ENCODE measurements at regions not wholly inside any gene's neighbourhood (a gene's known extent, or its start where the extent isn't known, plus 50 kb on each side); places are given as distances from the start of the nearest gene placed in this dataset.

DNA sequence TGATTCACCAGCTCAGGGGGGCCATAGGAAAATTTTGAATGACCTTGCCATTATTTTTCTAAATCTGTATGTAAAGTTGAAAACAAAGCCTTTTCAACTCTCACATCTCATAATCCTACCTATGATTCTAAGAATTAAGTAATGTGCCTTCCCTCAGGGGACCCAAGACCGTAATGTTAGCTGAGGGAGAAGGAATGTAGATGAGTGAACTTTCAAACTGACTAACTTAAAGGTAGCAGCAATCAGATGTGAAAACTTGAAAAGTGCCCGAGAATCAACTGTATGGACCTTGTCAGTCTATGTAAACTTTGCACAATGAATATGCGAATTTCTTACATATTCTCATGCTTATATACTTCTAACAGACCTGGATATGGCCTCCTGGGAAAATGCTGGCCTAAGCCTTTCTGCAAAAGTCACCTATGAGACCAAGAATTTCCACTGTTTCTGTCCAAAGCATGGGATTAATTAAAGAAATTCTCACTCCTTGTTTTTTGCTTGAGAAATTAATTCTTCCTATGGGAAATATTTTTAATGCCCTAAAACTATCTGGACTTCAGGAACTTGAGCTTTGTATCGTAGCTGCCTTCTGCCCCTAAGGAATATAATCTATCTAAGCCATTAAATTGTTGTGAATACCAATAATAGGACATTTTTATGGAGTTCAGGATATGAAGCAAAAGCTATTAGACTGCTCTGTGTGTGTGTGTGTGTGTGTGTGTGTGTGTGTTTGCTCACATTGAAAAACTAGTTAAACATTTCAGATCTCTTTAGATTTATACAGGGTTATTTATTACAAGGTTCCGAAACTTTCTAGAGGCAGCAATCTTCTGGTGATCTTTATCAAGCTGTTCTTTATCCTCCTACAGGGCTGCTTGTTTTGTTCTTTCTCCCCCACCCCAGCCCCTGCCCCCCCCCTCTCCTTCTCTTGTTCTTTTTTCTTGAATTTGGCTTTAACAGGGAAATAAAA is 169.1 kb upstream of the CLINT1 start:
- no peak overlapping the region for H2AFZ ChIP-seq (ENCODE audit: low read length)
- TF ChIP-seq EZH2 (IDR thresholded peaks at IDR 0.05; ENCODE audit: low read length, missing control alignments) = no peak
- TF ChIP-seq, protein P1, sequence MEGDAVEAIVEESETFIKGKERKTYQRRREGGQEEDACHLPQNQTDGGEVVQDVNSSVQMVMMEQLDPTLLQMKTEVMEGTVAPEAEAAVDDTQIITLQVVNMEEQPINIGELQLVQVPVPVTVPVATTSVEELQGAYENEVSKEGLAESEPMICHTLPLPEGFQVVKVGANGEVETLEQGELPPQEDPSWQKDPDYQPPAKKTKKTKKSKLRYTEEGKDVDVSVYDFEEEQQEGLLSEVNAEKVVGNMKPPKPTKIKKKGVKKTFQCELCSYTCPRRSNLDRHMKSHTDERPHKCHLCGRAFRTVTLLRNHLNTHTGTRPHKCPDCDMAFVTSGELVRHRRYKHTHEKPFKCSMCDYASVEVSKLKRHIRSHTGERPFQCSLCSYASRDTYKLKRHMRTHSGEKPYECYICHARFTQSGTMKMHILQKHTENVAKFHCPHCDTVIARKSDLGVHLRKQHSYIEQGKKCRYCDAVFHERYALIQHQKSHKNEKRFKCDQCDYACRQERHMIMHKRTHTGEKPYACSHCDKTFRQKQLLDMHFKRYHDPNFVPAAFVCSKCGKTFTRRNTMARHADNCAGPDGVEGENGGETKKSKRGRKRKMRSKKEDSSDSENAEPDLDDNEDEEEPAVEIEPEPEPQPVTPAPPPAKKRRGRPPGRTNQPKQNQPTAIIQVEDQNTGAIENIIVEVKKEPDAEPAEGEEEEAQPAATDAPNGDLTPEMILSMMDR (conservative IDR thresholded peaks at IDR 0.05 in 1 of 2, IDR thresholded peaks at IDR 0.05 in 1 of 2; ENCODE audit: low read depth in 1 of 2, low read length in 2 of 2) = no peak
- no peak overlapping the region for H3K4me3 ChIP-seq (replicated peaks in 1 of 4; ENCODE audit: control extremely low read depth in 1 of 4, insufficient read depth in 1 of 4, low read depth in 3 of 4, low read length in 4 of 4)
- H3K36me3 ChIP-seq (ENCODE audit: control insufficient read depth, insufficient read depth, low read length) = no peaks in the 10 kb centered on the region
- no peak overlapping the region for H3K9ac ChIP-seq (ENCODE audit: insufficient read depth, low read length)
- H3K79me2 ChIP-seq (ENCODE audit: control insufficient read depth, insufficient read depth, low read length) = no peaks in the 10 kb centered on the region
- no peak overlapping the region for H3K27ac ChIP-seq (ENCODE audit: insufficient read depth, low read length)
- no peaks in the 10 kb centered on the region for H3K27me3 ChIP-seq (ENCODE audit: control insufficient read depth, insufficient read depth, low read length)
- H3K9me3 ChIP-seq (ENCODE audit: control insufficient read depth, insufficient read depth, low read depth, low read length) = no peaks in the 10 kb centered on the region
- no peak for DNase-seq (ENCODE audit: low read depth in 2 of 2)
- H3K4me1 ChIP-seq (ENCODE audit: control insufficient read depth, extremely low read depth, insufficient read depth, low read length) = no peaks in the 10 kb centered on the region
- no peak overlapping the region for H3K4me2 ChIP-seq (ENCODE audit: extremely low read depth, insufficient read depth, low read length)
- H4K20me1 ChIP-seq (ENCODE audit: control insufficient read depth, extremely low read depth, insufficient read depth, low read length) = no peaks in the 10 kb centered on the region

DNA sequence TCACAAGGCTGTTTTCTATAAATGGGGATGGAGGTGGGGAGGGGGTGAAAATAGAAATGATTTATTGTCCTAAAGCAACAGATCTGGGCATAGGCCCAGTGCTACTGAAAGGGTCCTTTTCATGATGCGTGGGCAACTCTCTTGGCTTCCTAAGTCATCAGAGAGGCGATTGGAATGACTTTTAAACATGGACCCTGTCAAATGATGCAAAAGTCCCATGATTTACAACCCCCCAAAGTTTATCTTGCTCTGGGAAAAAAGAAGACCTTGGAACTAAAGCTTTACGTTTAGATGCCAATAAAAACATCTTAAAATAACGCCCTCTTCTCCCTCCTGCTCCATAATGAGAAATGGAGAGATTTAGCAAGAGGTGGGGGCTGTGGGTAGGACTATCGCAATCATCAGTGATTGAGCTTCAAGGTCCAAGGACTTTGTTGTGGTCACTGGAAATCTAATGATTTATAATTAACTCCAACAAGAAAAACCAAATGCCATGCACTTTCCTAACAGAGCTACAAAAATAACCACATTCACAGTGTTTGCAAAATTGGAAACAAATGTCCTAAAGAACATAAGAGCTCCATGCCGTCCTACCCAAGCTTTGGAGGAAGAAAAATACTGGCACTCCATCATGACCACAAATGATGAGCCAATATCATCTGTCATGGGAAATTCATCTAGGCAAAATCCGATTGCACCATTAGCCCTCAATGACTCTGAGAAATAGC is 167.5 kb upstream of the CLINT1 start:
- peak; percentile 9 to 90 for DNase-seq (ENCODE audit: low read depth in 2 of 2)
- H3K27me3 ChIP-seq (ENCODE audit: control insufficient read depth, insufficient read depth, low read length) = no peaks in the 10 kb centered on the region
- H3K27ac ChIP-seq (ENCODE audit: insufficient read depth, low read length) = no peak overlapping the region
- H3K4me1 ChIP-seq (ENCODE audit: control insufficient read depth, extremely low read depth, insufficient read depth, low read length) = no peaks in the 10 kb centered on the region
- H3K4me3 ChIP-seq (replicated peaks in 1 of 4; ENCODE audit: control extremely low read depth in 1 of 4, insufficient read depth in 1 of 4, low read depth in 3 of 4, low read length in 4 of 4) = no peak overlapping the region
- H2AFZ ChIP-seq (ENCODE audit: low read length) = no peak overlapping the region
- no peaks in the 10 kb centered on the region for H3K79me2 ChIP-seq (ENCODE audit: control insufficient read depth, insufficient read depth, low read length)
- H3K4me2 ChIP-seq (ENCODE audit: extremely low read depth, insufficient read depth, low read length) = no peak overlapping the region
- H3K9me3 ChIP-seq (ENCODE audit: control insufficient read depth, insufficient read depth, low read depth, low read length) = no peaks in the 10 kb centered on the region
- TF ChIP-seq EZH2 (IDR thresholded peaks at IDR 0.05; ENCODE audit: low read length, missing control alignments) = no peak
- TF ChIP-seq, protein P1 (conservative IDR thresholded peaks at IDR 0.05 in 1 of 2, IDR thresholded peaks at IDR 0.05 in 1 of 2; ENCODE audit: low read depth in 1 of 2, low read length in 2 of 2) = no peak
- H3K36me3 ChIP-seq (ENCODE audit: control insufficient read depth, insufficient read depth, low read length) = no peaks in the 10 kb centered on the region
- H4K20me1 ChIP-seq (ENCODE audit: control insufficient read depth, extremely low read depth, insufficient read depth, low read length) = no peaks in the 10 kb centered on the region
- H3K9ac ChIP-seq (ENCODE audit: insufficient read depth, low read length) = no peak overlapping the region

- Histone ChIP-seq H3K9ac (ENCODE audit: insufficient read depth, low read length) (no peak overlapping the region), H3K4me1 (ENCODE audit: control insufficient read depth, extremely low read depth, insufficient read depth, low read length) (no peaks in the 10 kb centered on the region), H2AFZ (ENCODE audit: low read length) (no peak overlapping the region), H3K27me3 (ENCODE audit: control insufficient read depth, insufficient read depth, low read length) (no peaks in the 10 kb centered on the region), H3K4me3 (replicated peaks in 1 of 4; ENCODE audit: control extremely low read depth in 1 of 4, insufficient read depth in 1 of 4, low read depth in 3 of 4, low read length in 4 of 4) (no peak overlapping the region), H3K9me3 (ENCODE audit: control insufficient read depth, insufficient read depth, low read depth, low read length) (no peaks in the 10 kb centered on the region), H4K20me1 (ENCODE audit: control insufficient read depth, extremely low read depth, insufficient read depth, low read length) (no peaks in the 10 kb centered on the region), H3K4me2 (ENCODE audit: extremely low read depth, insufficient read depth, low read length) (no peak overlapping the region), H3K36me3 (ENCODE audit: control insufficient read depth, insufficient read depth, low read length) (no peaks in the 10 kb centered on the region), H3K27ac (ENCODE audit: insufficient read depth, low read length) (no peak overlapping the region), H3K79me2 (ENCODE audit: control insufficient read depth, insufficient read depth, low read length) (no peaks in the 10 kb centered on the region)
- peak in 1 of 2 donors; percentile 19 for DNase-seq (ENCODE audit: low read depth in 2 of 2)
- TF ChIP-seq EZH2 (IDR thresholded peaks at IDR 0.05; ENCODE audit: low read length, missing control alignments) = no peak
- TF ChIP-seq, protein P1 (conservative IDR thresholded peaks at IDR 0.05 in 1 of 2, IDR thresholded peaks at IDR 0.05 in 1 of 2; ENCODE audit: low read depth in 1 of 2, low read length in 2 of 2) = no peak
These were observed 164.3 kb upstream of the CLINT1 start for GRCh38 chr5:158023266-158023665.
